ENCODE measurements at regions not wholly inside any gene's neighbourhood (a gene's known extent, or its start where the extent isn't known, plus 50 kb on each side); places are given as distances from the start of the nearest gene placed in this dataset.

- no peak overlapping the region for H2AFZ ChIP-seq (ENCODE audit: low read depth)
- H4K20me1 ChIP-seq (ENCODE audit: insufficient read depth), result no peaks in the 10 kb centered on the region
- H3F3A ChIP-seq (replicated peaks; ENCODE audit: insufficient read depth), result no peaks in the 10 kb centered on the region
- H3K9me3 ChIP-seq, result no peaks in the 10 kb centered on the region
- H3K36me3 ChIP-seq (replicated peaks in 1 of 2; ENCODE audit: control insufficient read depth in 1 of 2, insufficient read depth in 2 of 2, low read length in 1 of 2), result no peaks in the 10 kb centered on the region
- no peak overlapping the region for H3K4me2 ChIP-seq
- POLR2A ChIA-PET, result no interaction called here
- no peak for DNase-seq
- H3K4me1 ChIP-seq (ENCODE audit: control insufficient read depth in 1 of 2, insufficient read depth in 2 of 2, low read depth in 1 of 2, low read length in 1 of 2), result no peaks in the 10 kb centered on the region
- H3K27ac ChIP-seq (ENCODE audit: low read depth in 2 of 2, low read length in 1 of 2), result no peak overlapping the region
- no peak overlapping the region for H3K9ac ChIP-seq
- 41% methylated on average over 1 of the region's 1 CpG for WGBS (ENCODE audit: low lambda C conversion rate)
- H3K79me2 ChIP-seq (ENCODE audit: insufficient read depth), result no peaks in the 10 kb centered on the region
- CTCF ChIA-PET, result interaction anchor here (1.5 kb wide), 1 partner anchor 61 kb away, joined by 3 read pairs; no protein-coding TSS in a partner anchor
- H3K4me3 ChIP-seq (ENCODE audit: low read depth in 2 of 2, low read length in 1 of 2), result no peak overlapping the region
- TF ChIP-seq RXRA (IDR thresholded peaks at IDR 0.05; ENCODE audit: borderline replicate concordance, low read depth) (no peak), EP300 (IDR thresholded peaks at IDR 0.05; ENCODE audit: borderline replicate concordance in 1 of 2, low read depth in 1 of 2, low read length in 1 of 2) (no peak), RFX5 (IDR thresholded peaks at IDR 0.05; ENCODE audit: low read length) (no peak), PBX3 (IDR thresholded peaks at IDR 0.05) (no peak)
- H3K27me3 ChIP-seq (ENCODE audit: insufficient read depth), result no peaks in the 10 kb centered on the region; the same call in 1 of the 2 replicates
- H3K9me2 ChIP-seq, result no peaks in the 10 kb centered on the region
Measured at GRCh38 chr12:13431041-13431440, 234.5 kb downstream of the EMP1 start.

GRCh38 chr12:13428538-13429265 is 232.2 kb downstream of the EMP1 start:
- TF ChIP-seq TEAD4 (IDR thresholded peaks at IDR 0.05; ENCODE audit: borderline replicate concordance, insufficient read depth) (no peak), SMC3 (IDR thresholded peaks at IDR 0.05; ENCODE audit: low read depth, low read length) (no peak), USF2 (IDR thresholded peaks at IDR 0.05; ENCODE audit: borderline replicate concordance, low read depth, low read length) (no peak), SIN3A (IDR thresholded peaks at IDR 0.05; ENCODE audit: borderline replicate concordance, low read depth, low read length) (no peak), YY1 (IDR thresholded peaks at IDR 0.05; ENCODE audit: low read depth) (no peak), NFIC (IDR thresholded peaks at IDR 0.05; ENCODE audit: borderline replicate concordance) (no peak), MAX (IDR thresholded peaks at IDR 0.05; ENCODE audit: low read depth) (no peak), CTCF (IDR thresholded peaks at IDR 0.05) (no peak), ZBTB33 (IDR thresholded peaks at IDR 0.05; ENCODE audit: borderline replicate concordance, low read depth) (no peak), IRF3 (IDR thresholded peaks at IDR 0.05; ENCODE audit: low read depth, low read length) (no peak), ELF1 (IDR thresholded peaks at IDR 0.05) (no peak), GATA2 (CRISPR knock-in tag; IDR thresholded peaks at IDR 0.05) (no peak), RAD21 (IDR thresholded peaks at IDR 0.05; ENCODE audit: low read length) (no peak), FOXJ3 (CRISPR knock-in tag; IDR thresholded peaks at IDR 0.05) (no peak)
- H3K9me3 ChIP-seq, result no peaks in the 10 kb centered on the region
- no peak overlapping the region for H2AFZ ChIP-seq (ENCODE audit: low read depth)
- POLR2A ChIA-PET, result no interaction called here
- H3K27ac ChIP-seq (ENCODE audit: low read depth in 2 of 2, low read length in 1 of 2), result no peak overlapping the region
- CTCF ChIA-PET, result no interaction called here
- no peak overlapping the region for H3K4me2 ChIP-seq
- H3K9me2 ChIP-seq, result no peaks in the 10 kb centered on the region
- H3K27me3 ChIP-seq (ENCODE audit: insufficient read depth), result no peaks in the 10 kb centered on the region
- H3K4me3 ChIP-seq (ENCODE audit: low read depth in 2 of 2, low read length in 1 of 2), result no peak overlapping the region
- DNase-seq, result no peak
- no peaks in the 10 kb centered on the region for H4K20me1 ChIP-seq (ENCODE audit: insufficient read depth)
- no peak overlapping the region for H3K9ac ChIP-seq
- no peaks in the 10 kb centered on the region for H3K36me3 ChIP-seq (replicated peaks in 1 of 2; ENCODE audit: control insufficient read depth in 1 of 2, insufficient read depth in 2 of 2, low read length in 1 of 2)
- H3F3A ChIP-seq (replicated peaks; ENCODE audit: insufficient read depth), result no peaks in the 10 kb centered on the region
- H3K79me2 ChIP-seq (ENCODE audit: insufficient read depth), result no peaks in the 10 kb centered on the region
- 12% methylated on average over 4 of the region's 4 CpGs for WGBS (ENCODE audit: low lambda C conversion rate)
- no peaks in the 10 kb centered on the region for H3K4me1 ChIP-seq (ENCODE audit: control insufficient read depth in 1 of 2, insufficient read depth in 2 of 2, low read depth in 1 of 2, low read length in 1 of 2)

Data from SK-N-SH (cell line).